GM23248 (cell line): ENCODE measurements at regions not wholly inside any gene's neighbourhood (a gene's known extent, or its start where the extent isn't known, plus 50 kb on each side); places are given as distances from the start of the nearest gene placed in this dataset.

Experiments
- EZH2 ChIP-seq: fragments of 200-600 bp; sonication (generic); IDR thresholded peaks from 2 replicates; pipeline ENCODE4 v1.6.1; 2018; ENCODE audit warnings: antibody characterized with exemption, mild to moderate bottlenecking; ENCODE audit not compliant: insufficient read depth, poor library complexity, severe bottlenecking
- EZH2phosphoT487 ChIP-seq: fragments of 200-600 bp; sonication (generic); IDR thresholded peaks from 2 replicates; pipeline ENCODE4 v1.6.1; 2018; ENCODE audit warnings: antibody characterized with exemption, moderate library complexity, mild to moderate bottlenecking, low read depth; ENCODE audit not compliant: insufficient read depth

- TF ChIP-seq EZH2 (no peak), EZH2phosphoT487 (no peak)
Measured at GRCh38 chr10:21349912-21350286, 175.6 kb downstream of the SKIDA1 start.
